HG02642 (cell line): ENCODE measurements at regions not wholly inside any gene's neighbourhood (a gene's known extent, or its start where the extent isn't known, plus 50 kb on each side); places are given as distances from the start of the nearest gene placed in this dataset.
"Not testable (repeated sequence)": the region's sequence is repeated elsewhere in the genome, so short reads cannot be mapped to it uniquely, and the experiment has no call there.

ENCODE experiments used
- ATAC-seq: cut with Tn5 transposase; IDR thresholded peaks from one replicate; pipeline ENCODE4 v1.9.1; 2021; ENCODE audit warnings: mild to moderate bottlenecking; ENCODE audit not compliant: unreplicated experiment, poor library complexity

GRCh38 chr16:75780669-75781068, 54.4 kb upstream of the CPHXL start:
- no peak for ATAC-seq

DNA sequence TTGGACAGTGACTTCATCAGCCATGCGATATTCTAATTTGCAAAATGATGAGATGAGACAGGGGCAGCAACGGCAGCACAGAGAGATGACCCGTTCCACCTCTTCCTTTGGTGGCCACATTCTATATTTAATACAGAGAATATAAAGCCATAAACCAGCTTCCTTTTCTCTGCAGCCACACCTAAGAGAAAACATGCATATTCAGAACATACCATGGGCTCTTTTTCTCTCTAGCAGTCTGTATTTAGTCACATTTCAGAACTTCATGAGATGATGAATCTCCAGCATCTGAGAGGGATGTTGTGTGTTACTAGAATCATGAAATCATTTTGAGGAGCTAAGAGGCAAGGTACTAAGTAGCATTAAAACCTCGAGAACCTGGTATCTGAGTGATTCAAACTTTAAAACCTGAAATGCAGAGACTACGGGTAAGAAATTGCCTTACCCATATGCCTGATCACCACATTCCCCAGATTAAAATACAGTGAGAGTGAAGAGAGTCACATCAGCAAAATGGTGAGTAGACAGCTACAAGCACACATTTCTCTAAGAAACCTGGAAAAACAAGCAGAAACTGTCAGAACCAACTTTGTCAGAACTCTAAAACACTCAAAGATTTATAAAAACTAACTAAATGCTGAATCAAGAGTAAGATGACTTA, 55.5 kb upstream of the CPHXL start:
- ATAC-seq, result no peak

GRCh38 chr16:75787440-75787839, 61.1 kb upstream of the CPHXL start:
- peak; percentile 61 for ATAC-seq

- peak; percentile 64 for ATAC-seq
Observed at GRCh38 chr16:75789237-75789636, 62.9 kb upstream of the CPHXL start.

- no peak for ATAC-seq
Observed at GRCh38 chr16:75792771-75793492, 66.6 kb upstream of the CPHXL start.

DNA sequence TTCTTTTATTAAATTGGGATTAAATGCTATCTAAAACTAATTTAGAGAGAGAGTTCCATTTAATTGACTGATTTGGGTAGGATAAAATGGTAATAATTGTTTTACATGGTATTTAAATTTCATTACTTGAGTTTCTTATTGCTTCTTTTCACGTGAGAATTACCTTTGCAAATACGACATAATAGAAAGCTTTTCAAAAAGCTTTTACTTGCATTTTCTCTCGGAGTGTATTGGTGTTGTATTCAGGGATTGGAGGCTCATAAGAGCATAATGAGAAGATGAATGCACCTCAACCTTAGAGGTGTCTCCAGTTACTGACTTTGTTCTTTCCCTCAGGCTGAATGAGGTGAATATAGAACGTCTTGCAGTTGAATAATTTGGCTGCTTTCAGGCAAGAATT, 67.4 kb upstream of the CPHXL start:
- ATAC-seq, result no peak

- no peak for ATAC-seq
Observed at GRCh38 chr16:75794426-75794825, 68.1 kb upstream of the CPHXL start.

DNA sequence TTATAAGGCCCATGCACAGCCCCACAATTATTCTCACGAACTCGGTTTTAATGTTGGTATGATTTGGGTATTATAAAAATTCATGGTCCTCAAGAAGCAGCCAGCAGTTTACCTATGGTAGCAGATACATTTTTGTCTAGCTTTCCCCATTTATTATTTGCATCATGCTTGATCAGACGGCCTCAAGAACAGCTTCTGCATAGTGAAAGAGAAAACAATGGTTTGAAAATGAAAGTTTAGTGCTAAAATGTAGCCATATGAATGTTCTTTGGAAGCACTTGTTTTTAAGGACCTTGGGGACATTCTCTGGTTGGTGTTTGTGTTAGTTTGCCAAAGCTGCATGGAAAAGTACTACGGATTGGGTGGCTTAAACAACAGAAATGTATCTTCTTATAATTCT, 72.4 kb upstream of the CPHXL start:
- ATAC-seq, result no peak

GRCh38 chr16:75801307-75801706, 75.0 kb upstream of the CPHXL start:
- ATAC-seq, result no peak

- ATAC-seq, result no peak
Observed at GRCh38 chr16:75803753-75804152, 77.5 kb upstream of the CPHXL start.

- no peak for ATAC-seq
Observed at GRCh38 chr16:75804368-75804767, 78.1 kb upstream of the CPHXL start.

DNA sequence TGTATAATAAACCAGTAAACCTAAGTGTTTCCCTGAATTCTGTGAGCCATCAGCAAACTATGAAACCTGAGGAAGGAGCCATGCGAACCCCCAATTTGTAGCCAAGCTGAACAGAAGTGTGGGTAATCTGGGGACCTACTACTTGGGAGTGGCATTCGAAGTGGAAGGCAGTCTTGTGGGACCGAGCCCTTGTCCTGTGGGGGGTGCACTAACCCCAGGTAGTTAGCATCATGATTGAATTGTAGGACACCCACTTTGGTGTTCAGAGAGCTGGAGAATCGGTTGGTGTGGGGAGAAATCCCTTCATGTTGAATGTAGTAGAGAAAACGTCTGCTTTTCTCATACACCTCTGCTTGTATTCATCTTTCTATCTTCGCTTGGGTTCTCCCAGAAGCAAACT, 79.7 kb upstream of the CPHXL start:
- no peak for ATAC-seq

GRCh38 chr16:75806487-75806886, 80.2 kb upstream of the CPHXL start:
- ATAC-seq, result no peak

DNA sequence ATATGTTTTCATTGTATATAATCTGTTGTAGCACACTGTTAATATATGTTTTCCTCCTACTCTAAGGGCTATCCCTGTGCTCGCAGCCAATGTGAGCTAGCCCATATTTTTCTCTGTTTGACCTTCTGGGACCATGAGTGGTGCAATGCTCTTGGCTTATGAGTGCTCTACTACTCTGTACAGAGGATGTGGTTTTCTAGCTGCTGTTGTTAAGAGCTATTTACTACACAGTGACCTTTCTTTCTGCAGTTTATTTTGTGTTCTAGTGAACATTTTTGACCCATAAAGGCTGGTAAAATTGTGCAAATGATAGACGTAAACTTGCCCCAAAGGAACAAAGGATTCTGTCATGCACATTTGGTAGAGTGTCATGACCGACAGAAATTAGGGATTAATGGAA, 84.1 kb upstream of the CPHXL start:
- no peak for ATAC-seq

DNA sequence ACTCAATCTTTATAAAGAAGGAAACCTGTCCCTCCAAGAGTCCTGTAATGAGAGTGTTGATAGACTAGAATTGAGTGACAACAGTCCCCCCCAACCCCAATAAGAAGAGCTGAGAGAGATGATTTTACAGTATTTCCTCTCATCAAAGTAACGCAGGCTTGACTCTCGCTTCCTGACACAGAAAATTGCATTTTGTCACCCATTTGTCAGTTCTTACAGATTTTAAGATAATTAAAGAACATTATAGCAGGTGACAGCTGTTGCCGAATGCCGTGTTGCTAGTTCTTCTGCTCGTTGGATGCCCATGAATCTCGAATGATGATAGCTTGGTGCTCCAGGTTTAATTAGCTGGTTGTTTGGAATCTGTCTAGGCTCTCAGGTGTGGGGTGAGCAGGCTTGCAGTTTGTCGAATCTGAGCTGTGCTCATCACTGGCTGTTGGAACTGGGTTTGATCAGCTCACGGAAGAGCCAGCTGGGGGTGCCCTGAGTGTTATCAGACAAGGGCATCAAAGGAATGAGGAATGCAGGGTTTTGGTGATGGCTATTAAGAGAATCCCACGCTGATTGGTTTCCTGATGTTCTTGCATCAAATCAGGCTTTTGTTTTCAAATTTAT, 84.8 kb upstream of the CPHXL start:
- no peak for ATAC-seq

GRCh38 chr16:75818491-75818890, 92.2 kb upstream of the CPHXL start:
- no peak for ATAC-seq

- no peak for ATAC-seq
Observed at GRCh38 chr16:75820672-75821071, 94.4 kb upstream of the CPHXL start.

DNA sequence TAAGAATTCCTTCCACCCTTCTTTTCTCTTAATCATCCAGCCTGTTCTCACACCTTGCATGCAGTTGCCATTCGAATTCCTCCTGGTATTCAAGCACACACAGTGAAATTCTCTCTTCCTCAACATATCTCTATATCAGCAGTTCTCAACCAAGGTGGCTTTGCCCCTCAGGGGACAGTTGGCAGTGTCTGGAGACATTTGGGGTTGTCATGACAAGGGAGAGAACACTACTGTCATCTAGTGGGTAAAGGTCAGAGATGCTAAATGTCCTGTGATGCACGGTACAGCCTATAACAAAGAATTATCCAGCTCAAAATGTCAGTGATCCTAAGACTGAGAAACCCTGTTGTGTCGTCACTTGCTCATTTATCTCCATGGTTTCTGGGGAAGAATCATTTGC, 94.8 kb upstream of the CPHXL start:
- no peak for ATAC-seq

- ATAC-seq, result not testable (repeated sequence)
Observed at GRCh38 chr16:75825750-75826149, 99.5 kb upstream of the CPHXL start.

- not testable (repeated sequence) for ATAC-seq
Observed at GRCh38 chr16:75827372-75828038, 101.2 kb upstream of the CPHXL start.

- not testable (repeated sequence) for ATAC-seq
Observed at GRCh38 chr16:75833385-75833784, 107.1 kb upstream of the CPHXL start.
